ENCODE measurements at regions not wholly inside any gene's neighbourhood (a gene's known extent, or its start where the extent isn't known, plus 50 kb on each side); places are given as distances from the start of the nearest gene placed in this dataset.
"Not testable (repeated sequence)": the region's sequence is repeated elsewhere in the genome, so short reads cannot be mapped to it uniquely, and the experiment has no call there.

DNA sequence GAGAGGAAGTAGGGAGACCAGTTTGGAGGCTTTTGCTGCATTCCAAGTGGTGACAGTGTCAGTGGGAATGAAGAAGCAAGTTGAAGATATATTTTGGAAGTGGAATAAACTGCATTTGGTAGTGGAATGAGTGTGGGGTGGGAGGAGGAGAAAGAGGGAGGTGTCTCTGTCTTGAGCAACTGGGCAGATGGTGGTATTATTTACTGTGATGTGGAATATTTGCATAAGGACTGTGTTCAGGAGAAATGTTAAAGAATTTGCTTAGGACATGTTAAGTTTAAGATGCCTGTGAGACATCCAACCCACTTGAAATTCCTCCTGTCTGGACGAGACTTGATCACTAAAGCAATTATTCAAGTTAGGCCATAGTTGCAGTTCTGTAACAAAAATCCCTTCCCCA, 448.9 kb upstream of the AMOT start:
- Mint-ChIP-seq H3K27ac (no peak overlapping the region), H3K9me3 (no peaks in the 10 kb centered on the region), H3K4me3 (no peak overlapping the region), H3K4me1 (no peaks in the 10 kb centered on the region), H3K36me3 (no peaks in the 10 kb centered on the region), H3K27me3 (no peaks in the 10 kb centered on the region)
- no peak for ATAC-seq

DNA sequence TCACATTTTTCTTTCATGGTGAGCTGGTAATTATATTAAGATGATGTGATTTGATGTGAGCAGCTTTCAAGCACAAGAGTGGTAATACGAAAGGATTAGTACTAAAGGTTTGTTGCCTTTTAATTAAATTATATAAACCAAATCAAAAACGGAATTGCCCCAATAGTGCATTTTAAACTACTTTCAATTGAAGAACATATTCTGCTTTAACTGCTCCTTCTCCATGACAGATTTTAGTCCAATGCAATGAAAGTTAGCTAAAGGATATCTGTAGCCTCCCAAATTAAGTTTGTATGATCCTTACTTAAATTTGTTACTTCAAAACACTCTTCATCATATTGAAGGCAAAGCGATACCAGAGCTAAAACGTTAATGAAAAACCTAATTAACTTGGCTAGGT, 447.1 kb upstream of the AMOT start:
- Mint-ChIP-seq H3K36me3 (no peaks in the 10 kb centered on the region), H3K27me3 (no peaks in the 10 kb centered on the region), H3K4me3 (no peak overlapping the region), H3K27ac (no peak overlapping the region), H3K4me1 (no peaks in the 10 kb centered on the region), H3K9me3 (no peaks in the 10 kb centered on the region)
- no peak for ATAC-seq

DNA sequence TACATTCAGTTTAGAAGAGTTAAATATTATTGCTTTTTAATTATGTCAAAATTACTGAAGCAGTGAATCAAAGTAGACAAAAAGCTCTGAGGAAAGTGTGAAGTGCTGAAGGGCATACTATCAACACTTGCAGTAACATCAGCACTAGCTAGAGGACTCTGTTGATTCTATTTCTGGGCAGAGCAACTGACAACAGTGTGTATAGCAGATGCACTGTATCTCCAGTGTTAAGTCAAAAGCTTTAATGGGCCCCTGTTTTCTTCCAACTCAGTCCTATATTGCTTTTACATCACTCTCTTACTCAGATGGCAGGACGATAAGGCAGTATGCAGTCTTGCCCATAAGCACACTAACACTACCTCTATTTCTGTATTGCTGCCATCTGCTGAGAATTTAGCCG, 435.2 kb upstream of the AMOT start:
- no peaks in the 10 kb centered on the region for H3K4me1 Mint-ChIP-seq
- no peaks in the 10 kb centered on the region for H3K36me3 Mint-ChIP-seq
- no peak overlapping the region for H3K4me3 Mint-ChIP-seq
- no peak overlapping the region for H3K27ac Mint-ChIP-seq
- no peaks in the 10 kb centered on the region for H3K27me3 Mint-ChIP-seq
- no peaks in the 10 kb centered on the region for H3K9me3 Mint-ChIP-seq
- ATAC-seq, result no peak

DNA sequence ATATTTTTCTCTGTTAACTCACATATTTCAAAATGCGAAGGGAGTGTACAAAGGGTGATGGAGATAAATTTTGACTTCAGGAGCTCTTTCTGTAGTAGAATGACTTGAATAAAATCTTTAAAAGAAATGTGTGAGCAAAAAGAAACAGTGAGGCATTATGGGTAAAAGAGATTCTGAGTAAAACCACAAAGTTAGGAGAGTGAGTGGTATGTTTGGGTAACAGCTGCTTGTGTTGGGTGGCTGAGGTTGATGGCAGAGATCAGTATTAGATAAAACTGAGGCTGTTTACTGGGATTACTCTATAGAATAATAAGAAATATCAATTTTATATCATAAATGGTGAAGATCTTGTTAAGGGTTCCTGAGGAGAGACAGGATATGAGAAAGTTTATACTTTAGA, 434.2 kb upstream of the AMOT start:
- no peaks in the 10 kb centered on the region for H3K9me3 Mint-ChIP-seq
- no peak overlapping the region for H3K4me3 Mint-ChIP-seq
- ATAC-seq, result no peak
- no peaks in the 10 kb centered on the region for H3K27me3 Mint-ChIP-seq
- no peaks in the 10 kb centered on the region for H3K36me3 Mint-ChIP-seq
- no peaks in the 10 kb centered on the region for H3K4me1 Mint-ChIP-seq
- H3K27ac Mint-ChIP-seq, result no peak overlapping the region

DNA sequence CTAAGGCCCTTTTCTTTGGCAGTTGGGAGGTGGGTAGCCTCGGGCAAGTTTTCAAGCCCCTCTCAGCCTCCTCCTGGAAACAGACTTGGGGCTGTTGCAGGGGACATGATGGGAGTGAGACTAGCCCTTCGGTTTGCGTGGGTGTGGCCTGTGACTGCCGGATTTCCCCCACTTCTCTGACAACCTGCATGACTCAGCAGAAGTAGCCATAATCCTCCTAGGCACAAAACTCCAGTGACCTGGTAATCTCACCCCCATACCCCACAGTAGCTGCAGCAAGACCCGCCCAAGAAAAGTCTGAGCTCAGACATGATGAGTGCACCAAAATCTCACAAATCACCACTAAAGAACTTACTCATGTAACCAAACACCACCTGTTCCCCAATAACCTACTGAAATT, 433.7 kb upstream of the AMOT start:
- no peaks in the 10 kb centered on the region for H3K4me1 Mint-ChIP-seq
- H3K9me3 Mint-ChIP-seq, result no peaks in the 10 kb centered on the region
- no peak overlapping the region for H3K4me3 Mint-ChIP-seq

DNA sequence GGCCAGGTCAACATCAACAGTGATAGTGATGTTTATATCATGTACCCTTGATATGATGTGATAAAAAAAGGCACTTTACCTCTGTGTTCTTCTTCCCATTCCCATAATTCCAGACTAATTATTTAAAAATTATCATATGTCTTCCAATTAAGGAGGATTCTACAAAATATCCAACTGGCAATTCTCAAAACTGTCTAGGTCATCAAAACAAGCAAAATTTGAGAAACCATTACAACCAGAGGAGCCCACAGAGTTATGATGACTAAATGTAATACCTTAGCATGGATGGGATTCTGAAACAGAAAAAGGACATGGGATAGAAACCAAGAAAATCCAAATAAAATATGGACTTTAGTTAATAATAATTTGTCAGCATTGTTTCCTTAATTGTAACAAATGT, 428.6 kb upstream of the AMOT start:
- H3K9me3 Mint-ChIP-seq, result no peaks in the 10 kb centered on the region
- H3K4me1 Mint-ChIP-seq, result no peaks in the 10 kb centered on the region
- no peak overlapping the region for H3K27ac Mint-ChIP-seq
- no peaks in the 10 kb centered on the region for H3K27me3 Mint-ChIP-seq
- H3K4me3 Mint-ChIP-seq, result no peak overlapping the region
- no peaks in the 10 kb centered on the region for H3K36me3 Mint-ChIP-seq
- ATAC-seq, result no peak

More for the DNA sequence above, 433.7 kb upstream of the AMOT start:
- Mint-ChIP-seq H3K27me3 (no peaks in the 10 kb centered on the region), H3K36me3 (no peaks in the 10 kb centered on the region), H3K27ac (no peak overlapping the region)
- no peak for ATAC-seq

DNA sequence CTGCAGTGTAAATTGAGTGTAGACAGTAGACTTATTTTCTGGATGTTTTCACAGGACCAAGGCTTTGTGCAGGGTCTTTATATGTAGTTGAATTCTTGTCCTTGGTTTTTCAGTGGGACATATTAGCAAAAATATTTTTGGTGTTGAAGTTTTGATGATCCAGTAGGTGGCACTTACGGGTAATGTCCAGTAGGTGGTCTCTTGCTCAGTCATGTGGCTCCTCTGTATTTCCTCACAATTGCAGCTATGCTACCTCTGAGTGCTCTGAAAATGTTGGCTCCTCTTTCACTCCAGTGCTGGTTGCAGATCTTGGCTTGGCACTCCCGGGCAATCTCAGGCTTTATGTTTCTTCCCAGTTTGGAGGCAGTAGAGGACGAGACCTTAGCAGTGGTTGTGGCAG, 419.8 kb upstream of the AMOT start:
- Mint-ChIP-seq H3K27me3 (no peaks in the 10 kb centered on the region), H3K36me3 (no peaks in the 10 kb centered on the region), H3K4me1 (no peaks in the 10 kb centered on the region), H3K9me3 (no peaks in the 10 kb centered on the region), H3K4me3 (no peak overlapping the region), H3K27ac (no peak overlapping the region)
- ATAC-seq, result no peak

DNA sequence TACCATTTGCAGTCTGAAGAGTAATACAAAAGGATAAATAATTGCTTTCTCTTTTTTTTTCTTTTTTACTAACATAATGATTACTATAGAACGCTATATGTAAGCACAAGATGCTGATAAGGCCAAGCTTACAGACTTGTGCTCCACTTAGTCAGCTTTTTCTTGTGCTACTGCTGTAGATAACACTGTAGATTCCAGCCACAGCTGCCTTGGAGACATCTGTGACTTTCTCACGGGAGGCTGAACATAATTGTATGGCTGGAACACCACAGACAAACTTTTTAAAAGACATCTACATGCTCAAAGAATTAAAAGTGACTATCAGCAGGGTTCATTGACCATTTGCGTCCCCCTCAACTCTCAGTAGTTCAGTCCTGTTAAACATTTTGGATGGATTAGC, 381.7 kb upstream of the AMOT start:
- no peaks in the 10 kb centered on the region for H3K27me3 Mint-ChIP-seq

DNA sequence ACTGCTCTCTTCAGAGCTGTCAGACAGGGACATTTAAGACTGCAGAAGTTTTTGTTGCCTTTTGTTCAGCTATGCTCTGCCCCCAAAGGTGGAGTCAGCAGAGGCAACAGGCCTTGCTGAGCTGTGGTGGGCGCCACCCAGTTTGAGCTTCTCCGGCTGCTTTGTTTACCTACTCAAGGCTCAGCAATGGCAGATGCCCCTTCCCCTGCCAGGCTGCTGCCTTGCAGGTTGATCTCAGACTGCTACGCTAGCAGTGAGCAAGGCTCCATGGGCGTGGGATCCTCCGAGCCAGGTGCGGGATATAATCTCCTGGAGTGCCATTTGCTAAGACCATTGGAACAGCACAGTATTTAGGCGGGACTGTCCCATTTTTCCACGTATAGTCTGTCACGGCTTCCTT, 371.4 kb upstream of the AMOT start:
- Mint-ChIP-seq H3K27ac (no peak overlapping the region), H3K27me3 (no peaks in the 10 kb centered on the region), H3K36me3 (no peaks in the 10 kb centered on the region), H3K4me3 (no peak overlapping the region), H3K4me1 (no peaks in the 10 kb centered on the region), H3K9me3 (no peaks in the 10 kb centered on the region)
- ATAC-seq, result no peak

More for the DNA sequence above, 381.7 kb upstream of the AMOT start:
- H3K4me3 Mint-ChIP-seq, result no peak overlapping the region
- no peaks in the 10 kb centered on the region for H3K9me3 Mint-ChIP-seq
- H3K4me1 Mint-ChIP-seq, result no peaks in the 10 kb centered on the region
- no peaks in the 10 kb centered on the region for H3K36me3 Mint-ChIP-seq
- no peak overlapping the region for H3K27ac Mint-ChIP-seq
- no peak for ATAC-seq

DNA sequence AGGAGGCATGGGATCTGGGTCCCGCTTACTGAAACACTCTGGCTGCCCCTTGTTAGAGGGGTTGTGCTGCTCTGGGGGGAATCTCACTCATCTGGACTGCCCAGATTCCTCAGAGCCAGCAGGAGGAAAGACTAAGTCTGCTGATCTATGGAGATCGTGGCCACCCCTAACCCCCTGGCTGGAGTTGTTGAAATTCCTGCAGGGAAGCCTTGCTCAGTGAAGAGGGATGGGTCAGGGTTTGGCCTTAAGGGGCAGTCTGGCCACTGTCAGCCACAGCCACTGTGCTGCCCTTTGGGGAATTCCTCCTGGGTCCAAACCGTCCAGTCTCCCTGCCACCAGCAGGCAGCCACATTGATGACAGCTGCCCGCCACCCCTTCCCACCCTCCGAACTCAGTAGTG, 362.0 kb upstream of the AMOT start:
- Mint-ChIP-seq H3K9me3 (peaks cover 7% of the 10 kb centered on the region), H3K4me3 (no peak overlapping the region), H3K36me3 (no peaks in the 10 kb centered on the region), H3K27me3 (no peaks in the 10 kb centered on the region), H3K27ac (no peak overlapping the region), H3K4me1 (no peaks in the 10 kb centered on the region)
- no peak for ATAC-seq

DNA sequence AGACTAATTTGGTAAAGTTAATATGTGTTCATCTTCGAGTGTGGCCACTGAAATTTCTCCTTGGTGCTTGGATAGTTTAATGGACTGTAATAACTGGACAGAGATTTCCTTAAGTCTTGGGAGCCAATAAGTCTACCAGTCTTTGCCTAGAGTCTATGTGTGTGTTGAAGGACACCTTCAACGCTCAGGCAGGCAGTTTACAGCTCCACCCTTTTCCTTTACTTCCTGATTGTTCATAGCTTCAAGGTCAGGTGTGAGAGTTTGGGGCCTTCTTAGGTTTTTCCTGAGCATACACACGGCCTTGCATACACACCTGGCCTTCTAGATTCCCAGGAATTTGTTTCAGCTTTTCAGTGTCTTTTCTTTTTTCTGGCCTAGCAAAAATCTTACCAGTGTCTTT, 355.3 kb upstream of the AMOT start:
- H3K9me3 Mint-ChIP-seq, result peaks cover 3% of the 10 kb centered on the region
- no peak for ATAC-seq
- no peaks in the 10 kb centered on the region for H3K36me3 Mint-ChIP-seq
- no peak overlapping the region for H3K4me3 Mint-ChIP-seq
- no peaks in the 10 kb centered on the region for H3K4me1 Mint-ChIP-seq
- no peaks in the 10 kb centered on the region for H3K27me3 Mint-ChIP-seq
- H3K27ac Mint-ChIP-seq, result no peak overlapping the region

DNA sequence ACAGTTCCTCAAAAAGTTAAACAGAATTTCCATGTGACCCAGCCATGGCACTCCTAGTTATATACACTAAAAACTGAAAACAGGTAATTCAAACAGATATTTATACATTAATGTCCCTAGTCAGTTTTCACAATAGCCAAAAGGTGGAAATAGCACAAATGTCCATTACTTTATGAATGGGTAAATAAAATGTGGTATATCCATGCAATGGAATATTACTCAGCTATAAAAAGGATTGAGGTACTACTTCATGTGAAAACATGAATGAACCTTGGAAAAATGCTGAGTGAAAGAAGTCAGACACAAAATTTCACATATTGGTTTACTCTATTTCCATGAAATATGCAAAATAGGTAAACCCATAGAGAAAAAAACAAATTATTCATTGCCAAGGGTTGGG, 351.8 kb upstream of the AMOT start:
- Mint-ChIP-seq H3K27me3 (no peaks in the 10 kb centered on the region), H3K9me3 (no peaks in the 10 kb centered on the region), H3K36me3 (no peaks in the 10 kb centered on the region), H3K4me1 (no peaks in the 10 kb centered on the region), H3K27ac (no peak overlapping the region), H3K4me3 (no peak overlapping the region)
- ATAC-seq, result no peak

DNA sequence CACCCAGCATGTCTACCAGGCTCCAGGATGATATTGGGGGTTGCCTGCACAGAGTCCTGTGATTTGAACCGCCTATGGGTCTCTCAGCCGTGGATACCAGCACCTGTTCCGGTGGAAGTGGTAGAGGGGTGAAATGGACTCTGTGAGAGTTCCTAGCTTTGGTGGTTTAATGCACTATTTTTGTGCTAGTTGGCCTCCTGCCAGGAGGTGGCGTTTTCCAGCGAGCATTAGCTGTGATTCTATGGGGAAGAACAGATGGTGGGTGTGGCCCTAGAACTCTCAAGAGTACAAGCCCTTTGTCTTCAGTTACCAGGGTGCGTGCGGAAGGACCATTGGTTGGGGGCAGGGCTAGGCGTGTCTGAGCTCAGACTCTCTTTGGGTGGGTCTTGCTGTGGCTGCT, 316.9 kb upstream of the AMOT start:
- Mint-ChIP-seq H3K27me3 (no peaks in the 10 kb centered on the region), H3K9me3 (peaks cover 7% of the 10 kb centered on the region), H3K4me1 (no peaks in the 10 kb centered on the region), H3K36me3 (no peaks in the 10 kb centered on the region), H3K27ac (no peak overlapping the region), H3K4me3 (no peak overlapping the region)
- ATAC-seq, result no peak

DNA sequence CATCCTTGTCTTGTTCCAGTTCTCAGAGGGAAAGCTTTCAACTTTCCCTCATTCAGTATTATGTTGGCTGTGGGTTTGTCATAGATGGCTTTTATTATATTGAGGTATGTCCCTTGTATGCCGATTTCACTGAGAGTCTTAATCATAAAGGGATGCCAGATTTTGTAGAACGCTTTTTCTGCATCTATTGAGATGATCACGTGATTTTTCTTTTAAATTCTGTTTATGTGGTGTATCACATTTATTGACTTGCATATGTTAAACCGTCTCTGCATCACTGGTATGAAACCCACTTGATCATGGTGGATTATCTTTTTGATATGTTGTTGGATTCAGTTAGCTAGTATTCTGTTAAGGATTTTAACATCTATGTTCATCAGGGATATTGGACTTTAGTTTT, 313.7 kb upstream of the AMOT start:
- not testable (repeated sequence) for H3K27ac Mint-ChIP-seq, H3K27me3 Mint-ChIP-seq, H3K4me1 Mint-ChIP-seq, H3K4me3 Mint-ChIP-seq, ATAC-seq, H3K36me3 Mint-ChIP-seq, H3K9me3 Mint-ChIP-seq

DNA sequence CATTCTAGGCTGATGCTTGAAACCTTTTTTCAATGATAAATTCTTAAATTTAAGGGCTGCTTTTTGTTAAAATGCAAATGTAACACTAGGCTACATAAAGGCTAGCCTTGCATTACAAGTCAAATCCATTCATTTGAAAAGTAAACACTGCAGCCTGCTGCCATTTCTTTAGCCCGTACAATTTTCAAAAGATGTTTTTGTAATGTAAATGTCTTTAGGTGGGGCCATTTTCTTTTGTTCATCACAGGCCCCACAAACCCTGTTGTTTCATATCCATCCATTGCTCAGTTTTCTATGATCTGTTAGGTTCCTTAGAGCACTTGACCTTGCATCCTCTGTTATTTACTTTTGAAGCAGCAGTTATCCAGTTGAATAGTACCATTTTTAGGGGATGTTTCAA, 296.2 kb upstream of the AMOT start:
- Mint-ChIP-seq H3K36me3 (no peaks in the 10 kb centered on the region), H3K4me3 (no peak overlapping the region), H3K9me3 (no peaks in the 10 kb centered on the region), H3K4me1 (no peaks in the 10 kb centered on the region), H3K27me3 (no peaks in the 10 kb centered on the region), H3K27ac (no peak overlapping the region)
- no peak for ATAC-seq

DNA sequence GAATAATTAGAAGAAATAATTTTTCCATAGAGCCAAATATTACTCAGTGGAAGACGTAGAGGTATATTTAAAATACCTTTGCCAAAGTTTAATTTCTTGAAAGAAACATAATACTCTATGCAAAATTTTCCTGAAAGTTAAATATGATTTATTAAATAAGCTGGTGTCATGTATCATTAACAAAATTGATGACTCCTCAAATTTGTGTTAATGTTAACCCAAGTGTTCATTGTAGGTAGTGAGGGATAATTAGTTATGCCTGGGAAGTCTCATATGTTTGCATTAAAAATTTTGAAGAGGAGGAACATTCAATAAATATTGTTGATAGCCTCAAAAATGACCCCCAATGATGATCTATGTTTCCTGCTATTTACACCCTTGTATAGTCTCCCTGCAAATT, 292.7 kb upstream of the AMOT start:
- Mint-ChIP-seq H3K27me3 (no peaks in the 10 kb centered on the region), H3K27ac (no peak overlapping the region), H3K9me3 (no peaks in the 10 kb centered on the region), H3K4me1 (no peaks in the 10 kb centered on the region), H3K36me3 (no peaks in the 10 kb centered on the region), H3K4me3 (no peak overlapping the region)
- ATAC-seq, result no peak

DNA sequence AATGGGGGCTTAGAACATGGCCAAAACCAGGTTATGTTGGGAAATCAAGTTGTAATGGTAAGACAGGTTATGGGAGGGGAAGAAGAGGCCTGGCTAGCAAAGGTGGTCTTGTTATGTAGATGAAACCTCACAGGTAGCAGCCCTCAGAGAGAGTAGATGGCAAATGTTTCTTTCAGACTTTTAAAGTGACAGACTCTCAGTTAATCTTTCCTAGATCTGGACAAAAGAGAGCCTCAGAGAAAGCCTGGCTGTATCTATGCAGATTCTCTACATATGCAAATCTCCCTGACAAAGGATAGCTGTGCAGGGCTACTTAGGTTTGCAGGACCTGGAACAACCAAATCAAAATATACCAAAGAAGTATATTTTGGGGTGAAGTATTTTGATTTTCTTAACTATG, 284.1 kb upstream of the AMOT start:
- H3K27ac Mint-ChIP-seq, result no peak overlapping the region
- no peak for ATAC-seq
- no peak overlapping the region for H3K4me3 Mint-ChIP-seq
- no peaks in the 10 kb centered on the region for H3K27me3 Mint-ChIP-seq
- H3K4me1 Mint-ChIP-seq, result no peaks in the 10 kb centered on the region
- peaks cover 3% of the 10 kb centered on the region for H3K9me3 Mint-ChIP-seq
- no peaks in the 10 kb centered on the region for H3K36me3 Mint-ChIP-seq
